ENCODE measurements at regions not wholly inside any gene's neighbourhood (a gene's known extent, or its start where the extent isn't known, plus 50 kb on each side); places are given as distances from the start of the nearest gene placed in this dataset.

DNA sequence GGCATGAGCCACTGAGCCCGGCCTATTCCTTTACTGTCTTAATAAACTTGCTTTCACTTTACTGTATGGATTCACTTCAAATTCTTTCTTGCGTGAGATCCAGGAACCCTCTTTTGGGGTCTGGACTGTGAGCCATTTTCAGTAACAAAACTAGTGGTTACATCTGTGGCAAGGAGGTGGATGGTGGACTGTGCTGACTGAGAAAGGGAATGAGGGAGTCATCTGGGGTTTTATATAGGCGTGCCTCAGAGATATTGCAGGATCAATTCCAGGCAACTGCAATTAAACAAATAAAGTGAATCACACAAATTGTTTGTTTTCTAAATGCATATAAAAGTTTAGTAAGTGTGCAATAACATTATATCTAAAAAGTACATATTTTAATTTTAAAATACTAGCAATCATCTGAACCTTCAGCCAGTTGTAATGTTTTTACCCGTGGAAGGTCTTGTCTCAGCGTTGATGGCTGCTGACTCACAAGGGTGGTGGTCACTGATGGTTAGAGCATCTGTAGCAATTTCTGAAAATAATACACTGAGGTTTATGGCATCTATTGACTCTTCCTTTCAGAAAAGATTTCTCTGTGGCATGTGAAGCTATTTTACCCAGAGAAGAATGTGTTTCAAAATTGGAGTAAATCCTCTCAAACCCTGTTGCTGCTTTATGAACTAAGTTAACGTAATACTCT, 111.4 kb upstream of the FKBP1C start:
- Histone ChIP-seq H3K36me3 (ENCODE audit: control insufficient read depth, insufficient read depth, low read length, severe bottlenecking) (no peaks in the 10 kb centered on the region), H3K27me3 (replicated peaks; ENCODE audit: control insufficient read depth, insufficient read depth, low read length) (no peaks in the 10 kb centered on the region), H3K4me3 (ENCODE audit: low read length) (no peak overlapping the region), H3K9ac (ENCODE audit: low read length) (no peak overlapping the region), H3K9me3 (ENCODE audit: control insufficient read depth, low read length) (no peaks in the 10 kb centered on the region), H3K4me1 (ENCODE audit: control insufficient read depth, insufficient read depth, low read length) (no peaks in the 10 kb centered on the region)
- no peak for DNase-seq (ENCODE audit: low read depth)

DNA sequence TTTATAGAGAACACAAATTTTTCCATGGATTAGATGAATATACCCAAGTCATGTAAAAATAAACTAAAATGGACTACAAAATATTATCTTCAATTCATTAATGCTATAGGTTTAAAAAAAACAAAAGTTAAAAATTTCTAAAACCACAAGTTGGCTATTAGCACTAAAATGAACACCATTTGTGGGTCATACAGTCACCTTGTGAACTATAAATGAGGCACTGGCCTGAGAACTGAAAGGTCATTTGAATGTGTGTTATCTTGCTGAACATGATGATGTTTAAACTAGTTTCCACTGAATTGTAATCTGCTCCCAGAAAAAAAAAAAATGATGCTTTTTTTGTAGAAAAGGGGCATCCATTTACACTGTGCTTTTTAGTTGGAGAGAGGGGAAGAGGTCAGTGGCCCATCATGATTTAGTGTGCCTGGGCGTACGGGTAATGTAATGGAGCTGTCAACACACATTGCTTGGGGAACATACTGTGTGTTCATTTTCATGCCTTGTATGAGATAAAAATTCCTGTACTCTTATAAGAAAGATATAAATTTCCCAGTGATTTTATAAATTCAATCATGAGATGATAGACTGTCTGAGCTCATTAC, 96.6 kb upstream of the FKBP1C start:
- H3K9me3 ChIP-seq (ENCODE audit: control insufficient read depth, low read length) = no peaks in the 10 kb centered on the region
- H3K4me3 ChIP-seq (ENCODE audit: low read length) = no peak overlapping the region
- H3K27me3 ChIP-seq (replicated peaks; ENCODE audit: control insufficient read depth, insufficient read depth, low read length) = no peaks in the 10 kb centered on the region
- no peak for DNase-seq (ENCODE audit: low read depth)
- H3K4me1 ChIP-seq (ENCODE audit: control insufficient read depth, insufficient read depth, low read length) = no peaks in the 10 kb centered on the region
- H3K36me3 ChIP-seq (ENCODE audit: control insufficient read depth, insufficient read depth, low read length, severe bottlenecking) = no peaks in the 10 kb centered on the region
- no peak overlapping the region for H3K9ac ChIP-seq (ENCODE audit: low read length)

- Histone ChIP-seq H3K36me3 (ENCODE audit: control insufficient read depth, insufficient read depth, low read length, severe bottlenecking) (no peaks in the 10 kb centered on the region), H3K4me1 (ENCODE audit: control insufficient read depth, insufficient read depth, low read length) (no peaks in the 10 kb centered on the region), H3K4me3 (ENCODE audit: low read length) (no peak overlapping the region)
Observed at GRCh38 chr6:63121166-63121565, 90.1 kb upstream of the FKBP1C start.

DNA sequence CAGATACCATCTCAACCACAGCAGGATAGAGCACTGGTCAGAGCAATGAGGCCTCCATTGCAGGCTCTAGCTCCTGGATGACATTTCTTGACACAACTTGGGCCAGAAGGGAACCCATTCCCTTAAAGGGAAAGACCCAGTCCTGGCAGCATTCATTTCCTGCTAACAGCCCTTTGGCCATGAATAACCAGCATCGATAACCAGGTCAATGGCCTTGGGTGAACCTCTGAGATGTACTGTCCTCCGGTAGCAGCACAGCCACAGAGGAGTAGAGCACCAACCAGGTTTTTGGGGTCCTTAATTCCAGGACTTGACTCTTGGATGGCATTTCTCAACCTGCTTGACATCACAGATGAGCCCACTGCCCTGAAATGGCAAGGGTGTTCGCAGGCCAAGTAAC, 71.2 kb upstream of the FKBP1C start:
- no peak for DNase-seq (ENCODE audit: low read depth)
- Histone ChIP-seq H3K9ac (ENCODE audit: low read length) (no peak overlapping the region), H3K36me3 (ENCODE audit: control insufficient read depth, insufficient read depth, low read length, severe bottlenecking) (no peaks in the 10 kb centered on the region)

More at GRCh38 chr6:63121166-63121565, 90.1 kb upstream of the FKBP1C start:
- no peaks in the 10 kb centered on the region for H3K9me3 ChIP-seq (ENCODE audit: control insufficient read depth, low read length)
- DNase-seq (ENCODE audit: low read depth) = no peak
- no peak overlapping the region for H3K9ac ChIP-seq (ENCODE audit: low read length)
- no peaks in the 10 kb centered on the region for H3K27me3 ChIP-seq (replicated peaks; ENCODE audit: control insufficient read depth, insufficient read depth, low read length)

GRCh38 chr6:63140692-63141318, 70.5 kb upstream of the FKBP1C start:
- H3K4me1 ChIP-seq (ENCODE audit: control insufficient read depth, insufficient read depth, low read length) = no peaks in the 10 kb centered on the region
- no peaks in the 10 kb centered on the region for H3K36me3 ChIP-seq (ENCODE audit: control insufficient read depth, insufficient read depth, low read length, severe bottlenecking)

More for the DNA sequence above, 71.2 kb upstream of the FKBP1C start:
- no peaks in the 10 kb centered on the region for H3K27me3 ChIP-seq (replicated peaks; ENCODE audit: control insufficient read depth, insufficient read depth, low read length)
- H3K4me3 ChIP-seq (ENCODE audit: low read length) = no peak overlapping the region
- H3K4me1 ChIP-seq (ENCODE audit: control insufficient read depth, insufficient read depth, low read length) = no peaks in the 10 kb centered on the region
- peaks cover 5% of the 10 kb centered on the region for H3K9me3 ChIP-seq (ENCODE audit: control insufficient read depth, low read length)

DNA sequence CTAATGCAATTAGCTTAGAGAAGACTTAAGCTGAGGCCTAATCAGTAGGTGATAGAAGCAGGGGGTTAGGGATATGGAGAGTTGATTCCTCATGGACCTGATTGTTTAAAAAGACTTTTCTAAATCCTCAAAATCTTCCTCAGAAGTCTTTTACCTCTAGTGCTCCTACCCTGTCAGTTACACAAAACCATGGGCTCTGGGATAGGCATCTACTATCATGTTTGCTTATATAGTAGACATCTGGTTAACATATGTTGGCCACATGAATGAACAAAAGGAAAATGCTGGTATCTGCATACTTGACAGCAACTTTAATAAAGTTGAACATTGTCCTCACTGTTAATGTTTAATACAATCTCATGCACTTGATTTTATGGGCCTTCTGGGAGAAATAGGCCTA, 61.5 kb upstream of the FKBP1C start:
- H3K27me3 ChIP-seq (replicated peaks; ENCODE audit: control insufficient read depth, insufficient read depth, low read length) = no peaks in the 10 kb centered on the region
- H3K36me3 ChIP-seq (ENCODE audit: control insufficient read depth, insufficient read depth, low read length, severe bottlenecking) = no peaks in the 10 kb centered on the region
- DNase-seq (ENCODE audit: low read depth) = no peak
- H3K9me3 ChIP-seq (ENCODE audit: control insufficient read depth, low read length) = no peaks in the 10 kb centered on the region
- no peak overlapping the region for H3K4me3 ChIP-seq (ENCODE audit: low read length)
- no peak overlapping the region for H3K9ac ChIP-seq (ENCODE audit: low read length)
- H3K4me1 ChIP-seq (ENCODE audit: control insufficient read depth, insufficient read depth, low read length) = no peaks in the 10 kb centered on the region

More at GRCh38 chr6:63140692-63141318, 70.5 kb upstream of the FKBP1C start:
- H3K27me3 ChIP-seq (replicated peaks; ENCODE audit: control insufficient read depth, insufficient read depth, low read length) = no peaks in the 10 kb centered on the region
- H3K9me3 ChIP-seq (ENCODE audit: control insufficient read depth, low read length) = peaks cover 5% of the 10 kb centered on the region
- no peak overlapping the region for H3K9ac ChIP-seq (ENCODE audit: low read length)
- H3K4me3 ChIP-seq (ENCODE audit: low read length) = no peak overlapping the region
- no peak for DNase-seq (ENCODE audit: low read depth)

GRCh38 chr6:63154535-63154934, 56.7 kb upstream of the FKBP1C start:
- H3K4me1 ChIP-seq (ENCODE audit: control insufficient read depth, insufficient read depth, low read length) = no peaks in the 10 kb centered on the region
- no peaks in the 10 kb centered on the region for H3K9me3 ChIP-seq (ENCODE audit: control insufficient read depth, low read length)
- H3K9ac ChIP-seq (ENCODE audit: low read length) = no peak overlapping the region
- H3K36me3 ChIP-seq (ENCODE audit: control insufficient read depth, insufficient read depth, low read length, severe bottlenecking) = no peaks in the 10 kb centered on the region
- DNase-seq (ENCODE audit: low read depth) = no peak
- no peaks in the 10 kb centered on the region for H3K27me3 ChIP-seq (replicated peaks; ENCODE audit: control insufficient read depth, insufficient read depth, low read length)
- no peak overlapping the region for H3K4me3 ChIP-seq (ENCODE audit: low read length)

All from adipocyte (in vitro differentiated cells).